Liver (tissue), 6 donors: ENCODE measurements at regions not wholly inside any gene's neighbourhood (a gene's known extent, or its start where the extent isn't known, plus 50 kb on each side); places are given as distances from the start of the nearest gene placed in this dataset.
"Not testable (repeated sequence)": the region's sequence is repeated elsewhere in the genome, so short reads cannot be mapped to it uniquely, and the experiment has no call there.

Source experiments
- DNase-seq: peaks from one replicate; pipeline ENCODE4 v3.0.0-alpha.2; 2017; ENCODE audit warnings: low spot score
- H3K27ac ChIP-seq, 2 donors: one replicate each; pipeline ENCODE4 v1.7.0; 2013; ENCODE audit warnings: inconsistent platforms in 2 of 2, low read length in 2 of 2, control low read depth in 1 of 2, low read depth in 1 of 2, mild to moderate bottlenecking in 1 of 2
- H3K27me3 ChIP-seq, 4 donors: one replicate each; pipeline versions ENCODE4 v1.6.1 to v1.7.0; 2013; ENCODE audit warnings: low read length in 3 of 4, inconsistent platforms in 1 of 4, mild to moderate bottlenecking in 1 of 4, moderate library complexity in 1 of 4; ENCODE audit not compliant: control insufficient read depth in 4 of 4, insufficient read depth in 4 of 4
- H3K36me3 ChIP-seq, 4 donors: one replicate each; pipeline versions ENCODE4 v1.6.1 to v1.7.0; 2013; ENCODE audit warnings: low read length in 3 of 4, mild to moderate bottlenecking in 3 of 4, low read depth in 1 of 4, moderate library complexity in 1 of 4; ENCODE audit not compliant: control insufficient read depth in 4 of 4, insufficient read depth in 3 of 4
- H3K4me1 ChIP-seq, 4 donors: one replicate each; pipeline versions ENCODE4 v1.6.1 to v1.7.0; 2013; ENCODE audit warnings: low read length in 3 of 4, mild to moderate bottlenecking in 3 of 4, moderate library complexity in 1 of 4; ENCODE audit not compliant: control insufficient read depth in 4 of 4, insufficient read depth in 4 of 4
- H3K4me3 ChIP-seq, 3 donors: one replicate each; pipeline versions ENCODE4 v1.6.1 to v1.7.0; 2013; ENCODE audit warnings: low read length in 3 of 3, control low read depth in 1 of 3, low read depth in 1 of 3, mild to moderate bottlenecking in 1 of 3
- H3K9ac ChIP-seq, 2 donors: one replicate each; pipeline ENCODE4 v1.7.0; 2013; ENCODE audit warnings: low read length in 2 of 2, mild to moderate bottlenecking in 2 of 2, moderate library complexity in 2 of 2, control low read depth in 1 of 2, low read depth in 1 of 2
- H3K9me3 ChIP-seq, 4 donors: one replicate each; pipeline versions ENCODE4 v1.6.1 to v1.7.0; 2013; ENCODE audit warnings: low read length in 3 of 4; ENCODE audit not compliant: control insufficient read depth in 4 of 4
- WGBS: extraction: QIAGEN DNeasy Blood & Tissue Kit; methylation state at CpG from one replicate; pipeline ENCODE4 v1.1.7; 2013; 5-methylcytosine and 5-hydroxymethylcytosine counted together
- donor health status: healthy.
- donor health status: healthy.
- donor health status: healthy.

DNA sequence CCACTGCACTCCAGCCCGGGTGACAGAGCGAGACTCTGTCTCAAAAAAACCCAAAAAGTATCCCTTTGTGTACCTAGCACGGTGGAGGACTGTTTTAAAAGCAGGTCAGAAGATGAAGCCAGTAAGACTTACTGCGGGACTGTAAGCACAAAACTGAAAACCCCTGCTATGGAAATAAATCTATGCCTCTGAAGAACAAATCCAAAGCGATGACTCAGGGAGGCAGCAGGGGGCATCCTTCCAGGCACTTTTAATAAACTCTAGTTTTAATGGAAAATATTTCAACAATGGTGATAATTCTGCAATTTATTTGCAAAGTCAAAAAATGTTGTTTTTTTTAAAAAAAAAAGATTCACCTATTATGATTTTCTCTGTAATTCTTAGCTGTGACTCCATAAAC lies 326.8 kb downstream of the BCL2L11 start:
- H3K9ac ChIP-seq, H3K4me3 ChIP-seq, H3K4me1 ChIP-seq, H3K9me3 ChIP-seq, H3K36me3 ChIP-seq, H3K27me3 ChIP-seq, H3K27ac ChIP-seq, DNase-seq: not testable (repeated sequence)
- WGBS = 97% methylated on average over 4 of the region's 5 CpGs

DNA sequence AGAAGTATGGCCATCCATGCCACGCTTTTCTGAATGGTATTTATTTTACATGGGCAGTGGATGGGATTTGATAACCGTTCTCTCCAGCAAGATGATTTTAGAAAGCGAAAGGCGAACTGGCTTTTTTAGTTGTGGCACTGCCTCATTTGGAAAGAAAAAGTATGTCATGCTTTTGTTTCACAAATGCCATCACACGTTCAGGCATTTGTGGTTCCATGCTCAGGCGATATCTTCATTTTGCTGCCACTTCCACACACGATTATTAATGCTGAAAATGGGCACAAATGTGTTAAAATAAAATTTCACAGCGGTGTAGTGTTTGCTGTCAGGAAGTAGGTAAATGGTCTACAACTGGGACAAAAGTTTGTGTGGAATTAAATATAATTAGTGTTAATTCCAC lies 328.1 kb downstream of the BCL2L11 start:
- no CpG with 5 or more reads among the region's 8 CpGs for WGBS

DNA sequence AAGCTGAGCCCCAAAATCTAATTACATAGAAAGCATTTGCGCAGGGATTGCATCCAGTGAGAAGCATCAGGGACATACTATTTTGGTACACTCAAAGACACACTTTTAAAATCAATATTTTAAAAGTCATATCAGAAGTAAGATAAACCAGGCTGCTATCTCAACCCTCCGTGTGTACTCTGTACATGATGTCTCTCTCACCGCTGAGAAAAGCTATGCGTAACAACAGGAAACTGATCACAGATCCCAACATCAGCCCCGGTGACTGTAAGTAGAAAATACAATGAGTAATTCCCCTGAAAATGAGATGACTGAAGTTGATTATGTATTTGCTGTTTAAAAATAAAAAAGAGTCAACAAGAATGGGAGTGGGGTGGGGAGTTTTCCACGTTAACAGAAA lies 329.8 kb downstream of the BCL2L11 start:
- not testable (repeated sequence) for DNase-seq, H3K27me3 ChIP-seq, H3K4me3 ChIP-seq, H3K9ac ChIP-seq, H3K9me3 ChIP-seq, H3K27ac ChIP-seq, H3K36me3 ChIP-seq, H3K4me1 ChIP-seq
- WGBS = 77% methylated on average over 3 of the region's 6 CpGs

More for the DNA sequence above, 328.1 kb downstream of the BCL2L11 start:
- not testable (repeated sequence) for DNase-seq, H3K9ac ChIP-seq, H3K9me3 ChIP-seq, H3K4me3 ChIP-seq, H3K27ac ChIP-seq, H3K27me3 ChIP-seq, H3K36me3 ChIP-seq, H3K4me1 ChIP-seq

DNA sequence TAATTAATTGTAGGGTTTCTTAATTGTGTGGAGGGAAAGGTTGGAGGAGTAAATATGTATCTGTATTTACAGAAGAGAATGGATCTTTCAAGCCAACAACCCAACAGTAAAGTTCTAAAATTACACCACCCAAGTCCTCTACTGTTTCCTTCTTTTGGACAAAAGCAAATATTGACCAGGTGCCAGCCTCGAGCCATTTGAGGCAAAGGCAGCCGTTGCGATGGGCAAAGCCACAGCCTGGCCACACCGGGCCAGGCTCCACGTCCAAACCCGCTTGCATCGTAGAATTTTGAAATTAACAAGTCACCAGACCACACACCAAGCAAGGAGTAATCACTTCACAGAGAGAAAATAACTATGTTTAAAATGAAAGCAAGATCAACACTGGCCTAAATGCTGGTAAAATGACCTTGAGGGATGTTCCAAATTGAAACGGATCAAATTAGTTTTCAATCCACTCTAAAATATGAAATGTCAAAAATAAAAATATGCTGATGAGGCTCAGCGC lies 331.0 kb downstream of the BCL2L11 start:
- DNase-seq, H3K9me3 ChIP-seq, H3K4me1 ChIP-seq, H3K27me3 ChIP-seq, H3K4me3 ChIP-seq, H3K9ac ChIP-seq, H3K27ac ChIP-seq, H3K36me3 ChIP-seq: not testable (repeated sequence)
- WGBS = 33% methylated on average over 3 of the region's 9 CpGs

DNA sequence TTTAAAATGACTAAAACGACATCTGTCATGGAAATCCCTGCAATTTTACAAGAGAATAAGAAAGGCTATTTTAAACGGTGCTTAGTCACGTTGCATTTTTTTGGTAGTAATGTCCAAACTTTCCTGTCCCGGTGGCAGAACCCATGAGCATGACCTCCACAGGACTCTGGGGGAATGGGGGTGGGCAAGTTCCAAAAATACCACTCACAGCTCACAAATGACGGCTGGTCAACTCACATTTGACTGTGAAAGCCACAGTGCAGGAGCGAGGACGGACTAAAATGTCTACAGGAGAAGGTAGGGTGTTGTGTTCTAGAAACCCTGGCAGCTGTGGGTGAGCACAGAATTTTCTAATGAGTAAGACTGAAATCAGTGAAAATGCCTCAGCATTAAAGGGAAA lies 331.5 kb downstream of the BCL2L11 start:
- WGBS = 79% methylated on average over 6 of the region's 7 CpGs
- H3K27me3 ChIP-seq, H3K9me3 ChIP-seq, H3K36me3 ChIP-seq, H3K27ac ChIP-seq, H3K4me3 ChIP-seq, DNase-seq, H3K4me1 ChIP-seq, H3K9ac ChIP-seq: not testable (repeated sequence)

DNA sequence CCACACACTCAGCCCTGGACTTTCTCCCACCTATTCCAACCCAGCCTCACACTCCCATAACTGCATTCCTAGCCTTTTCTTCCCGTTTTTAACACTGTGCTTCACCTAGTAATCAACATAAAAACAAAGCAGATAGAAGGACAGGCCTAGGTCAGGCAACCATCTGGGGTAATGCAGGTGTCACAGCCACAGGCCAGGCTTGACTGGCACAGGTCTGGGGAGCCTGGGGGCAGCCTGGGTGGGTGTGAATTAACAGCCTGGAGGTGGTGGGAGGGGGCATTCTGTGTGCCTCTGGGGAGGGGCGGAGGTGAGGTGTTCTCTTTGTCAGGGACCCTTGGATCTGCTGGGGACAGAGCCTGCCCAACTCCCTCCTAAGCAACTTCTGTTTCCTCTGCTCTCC lies 332.6 kb downstream of the BCL2L11 start:
- not testable (repeated sequence) for H3K4me1 ChIP-seq, H3K27ac ChIP-seq, H3K9ac ChIP-seq, H3K27me3 ChIP-seq, DNase-seq, H3K36me3 ChIP-seq, H3K4me3 ChIP-seq, H3K9me3 ChIP-seq
- no CpG with 5 or more reads among the region's 2 CpGs for WGBS

DNA sequence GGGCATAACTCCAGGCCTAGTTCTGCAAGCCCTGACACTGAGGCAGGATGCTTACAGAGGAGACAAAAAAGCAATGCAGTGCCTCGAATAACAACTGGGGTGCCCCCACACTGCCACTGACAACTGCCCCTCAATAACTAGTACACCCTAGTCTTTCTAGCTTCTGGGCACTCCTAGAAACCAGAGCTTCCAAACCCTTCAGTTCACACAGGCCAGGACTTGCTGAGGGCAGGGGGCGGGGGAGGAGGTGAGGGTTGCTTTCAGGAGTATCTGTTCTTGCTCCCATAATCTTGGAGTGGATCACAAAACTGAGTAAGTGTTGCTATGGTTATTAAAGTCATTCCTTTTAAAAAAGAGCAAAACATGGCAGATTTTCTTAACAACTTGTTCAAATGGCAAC lies 333.1 kb downstream of the BCL2L11 start:
- not testable (repeated sequence) for H3K4me3 ChIP-seq, H3K27me3 ChIP-seq, H3K36me3 ChIP-seq, DNase-seq, H3K4me1 ChIP-seq, H3K27ac ChIP-seq, H3K9ac ChIP-seq, H3K9me3 ChIP-seq
- WGBS = no CpG with 5 or more reads among the region's 2 CpGs
